Natural killer cell (primary cell): ENCODE measurements at regions not wholly inside any gene's neighbourhood (a gene's known extent, or its start where the extent isn't known, plus 50 kb on each side); places are given as distances from the start of the nearest gene placed in this dataset.

Source experiments
- ATAC-seq, 3 donors: fragments of 150-1000 bp in 2 of 3; fragments of 200-7000 bp in 1 of 3; cut with Tn5 transposase; 1 replicate in 1 of 3; 2 replicates in 2 of 3; pipeline ENCODE4 v1.10.0; 2021; ENCODE audit warnings: mild to moderate bottlenecking in 2 of 3, moderate library complexity in 2 of 3
- DNase-seq, 2 donors: peaks; one replicate each; pipeline versions ENCODE4 v3.0.0 to v3.0.0-alpha.2; 2013 to 2021; ENCODE audit warnings: mixed read lengths in 1 of 2
- H3K27ac ChIP-seq: one replicate; pipeline ENCODE4 v1.5.1; 2013; ENCODE audit warnings: mild to moderate bottlenecking, low read length
- H3K27me3 ChIP-seq: one replicate; pipeline ENCODE4 v1.6.1; 2013; ENCODE audit warnings: low read length; ENCODE audit not compliant: control insufficient read depth, insufficient read depth
- H3K36me3 ChIP-seq: one replicate; pipeline ENCODE4 v1.6.1; 2013; ENCODE audit warnings: low read length; ENCODE audit not compliant: control insufficient read depth, insufficient read depth
- H3K4me1 ChIP-seq: one replicate; pipeline ENCODE4 v1.6.1; 2013; ENCODE audit warnings: low read length; ENCODE audit not compliant: control insufficient read depth, insufficient read depth
- H3K4me3 ChIP-seq: one replicate; pipeline ENCODE4 v1.5.1; 2013; ENCODE audit warnings: low read length
- H3K9me3 ChIP-seq: one replicate; pipeline ENCODE4 v1.6.1; 2013; ENCODE audit warnings: low read length; ENCODE audit not compliant: control insufficient read depth, insufficient read depth
- H3K27ac Mint-ChIP-seq, 2 donors: one replicate each; pipeline ENCODE4 v1.8.0; 2022; ENCODE audit warnings: mild to moderate bottlenecking in 2 of 2, mixed read lengths in 2 of 2, moderate library complexity in 1 of 2
- H3K27me3 Mint-ChIP-seq, 2 donors: one replicate each; pipeline ENCODE4 v1.8.0; 2022; ENCODE audit warnings: low read depth in 2 of 2, mixed read lengths in 2 of 2
- H3K36me3 Mint-ChIP-seq: one replicate; pipeline ENCODE4 v1.8.0; 2022; ENCODE audit warnings: mixed read lengths
- H3K4me1 Mint-ChIP-seq, 2 donors: one replicate each; pipeline ENCODE4 v1.8.0; 2022; ENCODE audit warnings: mixed read lengths in 2 of 2
- H3K4me3 Mint-ChIP-seq: one replicate; pipeline ENCODE4 v1.8.0; 2022; ENCODE audit warnings: mild to moderate bottlenecking, moderate library complexity, mixed read lengths
- H3K9me3 Mint-ChIP-seq, 2 donors: one replicate each; pipeline ENCODE4 v1.8.0; 2022; ENCODE audit warnings: mixed read lengths in 2 of 2
- WGBS: methylation state at CpG from one replicate; pipeline ENCODE4 v1.1.7; 2013; ENCODE audit warnings: missing lambda C conversion rate; ENCODE audit not compliant: insufficient coverage; 5-methylcytosine and 5-hydroxymethylcytosine counted together
- intact Hi-C: fragments of 100-400 bp; cut with micrococcal nuclease; formaldehyde crosslinking; loops from one replicate; pipeline ENCODE4 v1.14.2; 2022
- TF ChIP-seq, protein P1 (sequence below): fragments of 200-600 bp; IDR thresholded peaks from one replicate; pipeline ENCODE4 v1.8.0; 2022; ENCODE audit warnings: antibody characterized with exemption

- no peak for ATAC-seq
- 70% methylated on average over 1 of the region's 2 CpGs for WGBS
- no peak overlapping the region for H3K27ac ChIP-seq
Observed at GRCh38 chr11:32033067-32033466, 57.8 kb upstream of the RCN1 start.

GRCh38 chr11:32032478-32032877 is 58.4 kb upstream of the RCN1 start:
- no peak overlapping the region for H3K27ac Mint-ChIP-seq
- no peaks in the 10 kb centered on the region for H3K27me3 ChIP-seq
- H3K9me3 ChIP-seq, result no peaks in the 10 kb centered on the region
- H3K4me3 Mint-ChIP-seq, result no peak overlapping the region
- intact Hi-C loops, result no loop called here
- DNase-seq, result no peak
- H3K27ac ChIP-seq, result no peak overlapping the region
- H3K36me3 ChIP-seq, result no peaks in the 10 kb centered on the region
- no peak for ATAC-seq
- 63% methylated on average over 3 of the region's 4 CpGs for WGBS
- no peaks in the 10 kb centered on the region for H3K4me1 Mint-ChIP-seq
- H3K4me3 ChIP-seq, result no peak overlapping the region
- H3K27me3 Mint-ChIP-seq, result peaks cover 23 to 63% of the 10 kb centered on the region in 2 donors
- TF ChIP-seq, protein P1, sequence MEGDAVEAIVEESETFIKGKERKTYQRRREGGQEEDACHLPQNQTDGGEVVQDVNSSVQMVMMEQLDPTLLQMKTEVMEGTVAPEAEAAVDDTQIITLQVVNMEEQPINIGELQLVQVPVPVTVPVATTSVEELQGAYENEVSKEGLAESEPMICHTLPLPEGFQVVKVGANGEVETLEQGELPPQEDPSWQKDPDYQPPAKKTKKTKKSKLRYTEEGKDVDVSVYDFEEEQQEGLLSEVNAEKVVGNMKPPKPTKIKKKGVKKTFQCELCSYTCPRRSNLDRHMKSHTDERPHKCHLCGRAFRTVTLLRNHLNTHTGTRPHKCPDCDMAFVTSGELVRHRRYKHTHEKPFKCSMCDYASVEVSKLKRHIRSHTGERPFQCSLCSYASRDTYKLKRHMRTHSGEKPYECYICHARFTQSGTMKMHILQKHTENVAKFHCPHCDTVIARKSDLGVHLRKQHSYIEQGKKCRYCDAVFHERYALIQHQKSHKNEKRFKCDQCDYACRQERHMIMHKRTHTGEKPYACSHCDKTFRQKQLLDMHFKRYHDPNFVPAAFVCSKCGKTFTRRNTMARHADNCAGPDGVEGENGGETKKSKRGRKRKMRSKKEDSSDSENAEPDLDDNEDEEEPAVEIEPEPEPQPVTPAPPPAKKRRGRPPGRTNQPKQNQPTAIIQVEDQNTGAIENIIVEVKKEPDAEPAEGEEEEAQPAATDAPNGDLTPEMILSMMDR, result no peak
- H3K9me3 Mint-ChIP-seq, result no peaks in the 10 kb centered on the region
- no peaks in the 10 kb centered on the region for H3K4me1 ChIP-seq
- H3K36me3 Mint-ChIP-seq, result no peaks in the 10 kb centered on the region

More at GRCh38 chr11:32033067-32033466, 57.8 kb upstream of the RCN1 start:
- no peaks in the 10 kb centered on the region for H3K4me1 ChIP-seq
- H3K9me3 Mint-ChIP-seq, result no peaks in the 10 kb centered on the region
- no peak overlapping the region for H3K4me3 Mint-ChIP-seq
- no peak overlapping the region for H3K4me3 ChIP-seq
- H3K36me3 ChIP-seq, result no peaks in the 10 kb centered on the region
- H3K9me3 ChIP-seq, result no peaks in the 10 kb centered on the region
- no peaks in the 10 kb centered on the region for H3K36me3 Mint-ChIP-seq
- TF ChIP-seq, protein P1, result no peak
- intact Hi-C loops, result no loop called here
- no peaks in the 10 kb centered on the region for H3K4me1 Mint-ChIP-seq
- no peaks in the 10 kb centered on the region for H3K27me3 ChIP-seq
- DNase-seq, result no peak
- no peak overlapping the region for H3K27ac Mint-ChIP-seq
- H3K27me3 Mint-ChIP-seq, result peaks cover 18 to 58% of the 10 kb centered on the region in 2 donors

- H3K4me1 ChIP-seq, result no peaks in the 10 kb centered on the region
- H3K27ac ChIP-seq, result no peak overlapping the region
- no peaks in the 10 kb centered on the region for H3K36me3 Mint-ChIP-seq
- peaks cover 21 to 66% of the 10 kb centered on the region in 2 donors for H3K27me3 Mint-ChIP-seq
- no peaks in the 10 kb centered on the region for H3K36me3 ChIP-seq
- no peak overlapping the region for H3K4me3 Mint-ChIP-seq
- TF ChIP-seq, protein P1, result no peak
- H3K4me1 Mint-ChIP-seq, result no peaks in the 10 kb centered on the region
- no peak overlapping the region for H3K4me3 ChIP-seq
- no peak for ATAC-seq
- 96% methylated on average over 1 of the region's 1 CpG for WGBS
- H3K27me3 ChIP-seq, result no peaks in the 10 kb centered on the region
- intact Hi-C loops, result no loop called here
- H3K27ac Mint-ChIP-seq, result no peak overlapping the region
- H3K9me3 ChIP-seq, result no peaks in the 10 kb centered on the region
- no peak for DNase-seq
- H3K9me3 Mint-ChIP-seq, result no peaks in the 10 kb centered on the region
Observed at GRCh38 chr11:32032052-32032451, 58.8 kb upstream of the RCN1 start.

- ATAC-seq (no peak), DNase-seq (no peak)
- Mint-ChIP-seq H3K27me3 (peaks cover 25 to 66% of the 10 kb centered on the region in 2 donors), H3K27ac (no peak overlapping the region), H3K36me3 (no peaks in the 10 kb centered on the region), H3K4me1 (no peaks in the 10 kb centered on the region), H3K9me3 (no peaks in the 10 kb centered on the region), H3K4me3 (no peak overlapping the region)
- Histone ChIP-seq H3K4me3 (no peak overlapping the region), H3K36me3 (no peaks in the 10 kb centered on the region), H3K27me3 (no peaks in the 10 kb centered on the region), H3K4me1 (no peaks in the 10 kb centered on the region), H3K27ac (no peak overlapping the region), H3K9me3 (no peaks in the 10 kb centered on the region)
- intact Hi-C loops, result no loop called here
- WGBS, result 83% methylated on average over 9 of the region's 10 CpGs
- TF ChIP-seq, protein P1, result no peak
Observed at GRCh38 chr11:32030875-32031503, 59.9 kb upstream of the RCN1 start.
